Fibroblast of lung (primary cell): ENCODE measurements at regions not wholly inside any gene's neighbourhood (a gene's known extent, or its start where the extent isn't known, plus 50 kb on each side); places are given as distances from the start of the nearest gene placed in this dataset.

Experiments used
- DNase-seq, 2 donors: peaks; one replicate each; pipeline versions ENCODE4 v3.0.0 to v3.0.0-alpha.2; 2010; ENCODE audit warnings: low read depth in 2 of 2
- H2AFZ ChIP-seq: 2 replicates; pipeline ENCODE4 v1.5.1; 2012; ENCODE audit warnings: low read length, control low read depth, inconsistent platforms
- H3K27ac ChIP-seq: 2 replicates; pipeline ENCODE4 v1.5.1; 2011; ENCODE audit warnings: low read length, control low read depth; ENCODE audit not compliant: insufficient read depth
- H3K27me3 ChIP-seq: 2 replicates; pipeline ENCODE4 v1.5.1; 2011; ENCODE audit warnings: mild to moderate bottlenecking, low read length; ENCODE audit not compliant: control insufficient read depth, insufficient read depth
- H3K36me3 ChIP-seq: 2 replicates; pipeline ENCODE4 v1.5.1; 2011; ENCODE audit warnings: low read length; ENCODE audit not compliant: control insufficient read depth, insufficient read depth
- H3K4me1 ChIP-seq: 2 replicates; pipeline ENCODE4 v1.5.1; 2011; ENCODE audit warnings: low read length; ENCODE audit not compliant: control insufficient read depth, insufficient read depth; ENCODE audit errors: extremely low read depth
- H3K4me2 ChIP-seq: 2 replicates; pipeline ENCODE4 v1.5.1; 2011; ENCODE audit warnings: low read length, control low read depth; ENCODE audit not compliant: insufficient read depth; ENCODE audit errors: extremely low read depth
- H3K4me3 ChIP-seq, 4 experiments: fragments of 200-600 bp in 1 of 4; sonication (generic) in 1 of 4; replicated peaks in 1 of 4; 2 replicates each; pipeline ENCODE4 v1.5.1; 2011 to 2016; ENCODE audit warnings: low read length in 4 of 4, low read depth in 3 of 4, mild to moderate bottlenecking in 3 of 4, control low read depth in 2 of 4, inconsistent platforms in 1 of 4, mixed read lengths in 1 of 4; ENCODE audit not compliant: insufficient read depth in 1 of 4; ENCODE audit errors: control extremely low read depth in 1 of 4
- H3K79me2 ChIP-seq: 2 replicates; pipeline ENCODE4 v1.5.1; 2012; ENCODE audit warnings: mild to moderate bottlenecking, low read length, inconsistent platforms; ENCODE audit not compliant: control insufficient read depth, insufficient read depth
- H3K9ac ChIP-seq: 2 replicates; pipeline ENCODE4 v1.5.1; 2011; ENCODE audit warnings: mild to moderate bottlenecking, low read length, control low read depth; ENCODE audit not compliant: insufficient read depth
- H3K9me3 ChIP-seq: 2 replicates; pipeline ENCODE4 v1.5.1; 2012; ENCODE audit warnings: low read depth, low read length; ENCODE audit not compliant: control insufficient read depth, insufficient read depth
- H4K20me1 ChIP-seq: 2 replicates; pipeline ENCODE4 v1.5.1; 2011; ENCODE audit warnings: low read length; ENCODE audit not compliant: control insufficient read depth, insufficient read depth; ENCODE audit errors: extremely low read depth
- EZH2 ChIP-seq: IDR thresholded peaks from 2 replicates; pipeline ENCODE4 v1.5.1; 2012; ENCODE audit warnings: low read length, control low read depth, mild to moderate bottlenecking; ENCODE audit errors: missing control alignments
- TF ChIP-seq, protein P1 (sequence below), 2 donors: IDR thresholded peaks in 1 of 2; conservative IDR thresholded peaks in 1 of 2; 1 replicate in 1 of 2; 2 replicates in 1 of 2; pipeline ENCODE4 v1.5.1; 2011 to 2012; ENCODE audit warnings: low read length in 2 of 2, control low read depth in 1 of 2, inconsistent platforms in 1 of 2, low read depth in 1 of 2, mild to moderate bottlenecking in 1 of 2

GRCh38 chrX:104359124-104359523 lies 104.4 kb upstream of the ESX1 start:
- Histone ChIP-seq H3K4me1 (no peaks in the 10 kb centered on the region), H3K4me2 (no peak overlapping the region), H2AFZ (no peak overlapping the region), H3K27me3 (no peaks in the 10 kb centered on the region), H3K79me2 (no peaks in the 10 kb centered on the region), H4K20me1 (no peaks in the 10 kb centered on the region), H3K36me3 (no peaks in the 10 kb centered on the region), H3K9ac (no peak overlapping the region), H3K27ac (no peak overlapping the region), H3K9me3 (no peaks in the 10 kb centered on the region), H3K4me3 (no peak overlapping the region)
- TF ChIP-seq, protein P1, sequence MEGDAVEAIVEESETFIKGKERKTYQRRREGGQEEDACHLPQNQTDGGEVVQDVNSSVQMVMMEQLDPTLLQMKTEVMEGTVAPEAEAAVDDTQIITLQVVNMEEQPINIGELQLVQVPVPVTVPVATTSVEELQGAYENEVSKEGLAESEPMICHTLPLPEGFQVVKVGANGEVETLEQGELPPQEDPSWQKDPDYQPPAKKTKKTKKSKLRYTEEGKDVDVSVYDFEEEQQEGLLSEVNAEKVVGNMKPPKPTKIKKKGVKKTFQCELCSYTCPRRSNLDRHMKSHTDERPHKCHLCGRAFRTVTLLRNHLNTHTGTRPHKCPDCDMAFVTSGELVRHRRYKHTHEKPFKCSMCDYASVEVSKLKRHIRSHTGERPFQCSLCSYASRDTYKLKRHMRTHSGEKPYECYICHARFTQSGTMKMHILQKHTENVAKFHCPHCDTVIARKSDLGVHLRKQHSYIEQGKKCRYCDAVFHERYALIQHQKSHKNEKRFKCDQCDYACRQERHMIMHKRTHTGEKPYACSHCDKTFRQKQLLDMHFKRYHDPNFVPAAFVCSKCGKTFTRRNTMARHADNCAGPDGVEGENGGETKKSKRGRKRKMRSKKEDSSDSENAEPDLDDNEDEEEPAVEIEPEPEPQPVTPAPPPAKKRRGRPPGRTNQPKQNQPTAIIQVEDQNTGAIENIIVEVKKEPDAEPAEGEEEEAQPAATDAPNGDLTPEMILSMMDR (conservative IDR thresholded peaks at IDR 0.05 in 1 of 2, IDR thresholded peaks at IDR 0.05 in 1 of 2; ENCODE audit: low read depth in 1 of 2, low read length in 2 of 2) = no peak
- TF ChIP-seq EZH2 = no peak
- DNase-seq = no peak

GRCh38 chrX:104351173-104351769 lies 96.5 kb upstream of the ESX1 start:
- Histone ChIP-seq H2AFZ (no peak overlapping the region), H3K79me2 (no peaks in the 10 kb centered on the region), H4K20me1 (no peaks in the 10 kb centered on the region), H3K4me3 (no peak overlapping the region), H3K4me2 (no peak overlapping the region), H3K36me3 (no peaks in the 10 kb centered on the region), H3K4me1 (no peaks in the 10 kb centered on the region), H3K9ac (no peak overlapping the region), H3K27ac (no peak overlapping the region), H3K27me3 (no peaks in the 10 kb centered on the region), H3K9me3 (no peaks in the 10 kb centered on the region)
- TF ChIP-seq, protein P1 (conservative IDR thresholded peaks at IDR 0.05 in 1 of 2, IDR thresholded peaks at IDR 0.05 in 1 of 2; ENCODE audit: low read depth in 1 of 2, low read length in 2 of 2) = no peak
- no peak for TF ChIP-seq EZH2
- peak; percentile 61 to 86 for DNase-seq

GRCh38 chrX:104347860-104348259 lies 93.1 kb upstream of the ESX1 start:
- no peak overlapping the region for H3K9ac ChIP-seq
- DNase-seq = peak in 1 of 2 donors; percentile 54
- H3K27me3 ChIP-seq = no peaks in the 10 kb centered on the region
- H3K4me2 ChIP-seq = no peak overlapping the region
- no peaks in the 10 kb centered on the region for H4K20me1 ChIP-seq
- H3K4me1 ChIP-seq = no peaks in the 10 kb centered on the region
- H3K4me3 ChIP-seq = no peak overlapping the region
- H3K79me2 ChIP-seq = no peaks in the 10 kb centered on the region
- no peaks in the 10 kb centered on the region for H3K9me3 ChIP-seq
- H2AFZ ChIP-seq = no peak overlapping the region
- H3K36me3 ChIP-seq = no peaks in the 10 kb centered on the region
- no peak for TF ChIP-seq EZH2
- TF ChIP-seq, protein P1 (conservative IDR thresholded peaks at IDR 0.05 in 1 of 2, IDR thresholded peaks at IDR 0.05 in 1 of 2; ENCODE audit: low read depth in 1 of 2, low read length in 2 of 2) = no peak
- no peak overlapping the region for H3K27ac ChIP-seq
